ENCODE measurements at regions not wholly inside any gene's neighbourhood (a gene's known extent, or its start where the extent isn't known, plus 50 kb on each side); places are given as distances from the start of the nearest gene placed in this dataset.
"Not testable (repeated sequence)": the region's sequence is repeated elsewhere in the genome, so short reads cannot be mapped to it uniquely, and the experiment has no call there.

DNA sequence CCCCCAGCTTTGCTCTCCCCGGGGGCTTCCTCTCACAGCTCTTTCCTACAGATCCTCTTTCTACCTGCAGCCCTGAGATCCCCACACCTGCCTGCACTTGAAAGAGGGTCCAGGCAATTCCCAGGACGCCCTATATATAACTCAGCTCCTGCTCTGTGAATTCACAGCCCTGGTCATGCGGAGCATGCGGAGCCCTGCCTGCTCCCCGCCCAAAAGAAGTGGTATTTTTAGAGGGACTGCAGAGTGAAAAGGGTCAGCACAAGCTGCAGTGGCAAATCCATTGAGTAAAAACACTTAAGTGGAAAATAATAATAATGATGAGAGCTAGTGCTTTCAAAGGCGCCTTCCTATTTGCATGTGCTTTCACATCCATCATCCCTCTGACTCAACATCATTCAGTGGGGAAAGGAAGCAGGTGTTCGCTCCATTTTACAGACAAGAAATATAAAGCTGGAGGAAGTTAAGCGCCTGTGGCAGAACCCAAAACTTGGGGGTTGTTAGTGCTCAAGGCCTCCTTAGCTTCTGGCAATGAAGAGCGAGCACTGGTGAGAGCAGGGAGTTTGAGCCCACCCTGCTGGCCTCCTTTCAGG lies 76.3 kb upstream of the LIPC start:
- no peak for DNase-seq (ENCODE audit: low read depth in 4 of 4, low spot score in 2 of 4)

DNA sequence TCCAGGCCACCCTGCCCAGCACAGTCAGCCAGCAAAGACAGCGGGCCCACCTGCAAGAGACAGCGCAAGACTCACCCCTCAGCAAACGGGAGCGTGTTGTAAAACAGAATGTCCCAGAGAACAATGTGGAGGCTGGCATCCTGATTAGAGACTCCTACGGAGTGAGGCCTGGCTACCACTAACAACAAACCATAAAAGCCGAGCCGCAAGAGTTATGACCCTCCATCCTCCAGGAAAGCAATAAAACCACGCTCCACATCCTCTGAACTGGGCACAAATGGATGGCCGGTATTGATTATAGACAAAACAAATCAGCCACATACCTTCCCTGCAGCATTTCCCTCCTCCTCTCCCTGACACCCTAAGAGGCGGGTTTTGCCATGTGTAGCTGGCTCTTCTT lies 75.8 kb upstream of the LIPC start:
- no peak for DNase-seq (ENCODE audit: low read depth in 4 of 4, low spot score in 2 of 4)

DNA sequence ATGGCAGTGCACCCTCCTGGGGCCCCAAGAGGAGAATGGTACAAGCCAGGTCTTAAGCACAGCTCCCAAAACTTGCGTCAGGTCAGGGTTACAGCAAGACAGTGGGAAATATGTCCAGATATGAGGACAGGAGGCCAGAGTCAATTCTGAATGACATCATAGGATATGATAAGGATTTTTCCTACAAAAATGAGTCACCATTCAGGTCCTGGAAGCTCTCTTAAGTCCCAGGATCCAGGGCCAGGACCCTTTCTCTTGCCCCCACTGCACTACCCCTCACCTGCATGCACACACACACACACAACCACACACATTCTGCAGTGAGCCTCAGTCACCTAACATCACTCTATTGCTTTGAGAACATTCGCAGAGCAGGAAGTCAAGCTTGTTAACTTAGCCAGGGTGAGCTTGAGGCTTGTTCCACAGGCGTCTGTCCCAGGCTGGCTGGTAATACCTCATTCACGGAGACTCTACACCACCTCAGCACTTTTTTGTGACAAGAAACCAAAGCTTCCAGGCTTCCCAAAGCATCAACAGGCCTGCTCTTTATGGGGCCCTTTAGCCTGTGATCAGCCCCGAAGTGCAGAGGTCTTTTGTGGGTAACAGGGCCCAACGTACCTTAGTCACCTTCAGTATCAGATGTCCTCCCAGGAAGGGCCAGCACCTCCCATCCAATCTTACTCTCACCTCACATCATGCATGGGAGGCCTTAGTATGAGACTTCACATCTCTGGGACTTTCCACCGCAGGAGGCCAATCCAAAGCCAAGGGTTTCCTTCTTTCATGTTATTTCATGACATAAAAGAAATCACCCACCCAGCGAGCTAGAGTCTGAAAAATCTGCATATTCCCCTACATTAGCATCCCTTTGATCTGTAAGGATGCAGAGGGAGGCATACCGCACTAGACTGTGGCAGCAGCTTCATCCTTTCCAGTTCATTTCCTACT lies 74.0 kb upstream of the LIPC start:
- no peak for DNase-seq (ENCODE audit: low read depth in 4 of 4, low spot score in 2 of 4)

DNA sequence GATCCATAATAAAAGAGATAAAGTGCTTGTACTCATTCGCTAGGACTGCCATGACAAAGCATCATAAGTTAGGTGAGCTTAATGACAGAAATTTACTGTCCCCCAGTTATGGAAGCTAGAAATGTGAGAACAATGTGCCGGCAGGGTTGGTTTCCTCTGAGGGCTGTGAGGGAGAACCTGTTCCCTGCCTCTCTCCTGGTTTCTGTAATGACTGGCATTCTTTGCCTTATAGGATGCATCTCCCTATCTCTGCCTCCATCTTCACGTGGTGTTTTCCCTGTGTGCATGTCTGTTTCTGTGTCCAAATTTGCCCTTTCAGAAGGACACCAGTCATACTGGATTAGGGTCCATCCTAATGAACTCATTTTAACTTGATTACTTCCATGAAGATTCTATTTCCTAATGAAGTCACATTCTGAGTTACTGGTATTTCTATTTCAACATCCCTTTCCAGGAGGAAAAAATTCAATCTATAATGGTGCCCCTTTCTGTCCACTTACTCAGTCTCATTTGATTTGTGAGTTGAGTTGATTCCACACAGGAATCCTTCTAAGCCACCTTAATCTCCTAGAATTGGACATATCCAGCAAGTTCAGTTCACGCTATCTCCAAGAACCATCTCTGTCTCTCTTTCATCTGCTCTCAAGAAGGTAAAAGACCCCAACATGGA lies 71.2 kb upstream of the LIPC start:
- DNase-seq (ENCODE audit: low read depth in 4 of 4, low spot score in 2 of 4), result no peak

DNA sequence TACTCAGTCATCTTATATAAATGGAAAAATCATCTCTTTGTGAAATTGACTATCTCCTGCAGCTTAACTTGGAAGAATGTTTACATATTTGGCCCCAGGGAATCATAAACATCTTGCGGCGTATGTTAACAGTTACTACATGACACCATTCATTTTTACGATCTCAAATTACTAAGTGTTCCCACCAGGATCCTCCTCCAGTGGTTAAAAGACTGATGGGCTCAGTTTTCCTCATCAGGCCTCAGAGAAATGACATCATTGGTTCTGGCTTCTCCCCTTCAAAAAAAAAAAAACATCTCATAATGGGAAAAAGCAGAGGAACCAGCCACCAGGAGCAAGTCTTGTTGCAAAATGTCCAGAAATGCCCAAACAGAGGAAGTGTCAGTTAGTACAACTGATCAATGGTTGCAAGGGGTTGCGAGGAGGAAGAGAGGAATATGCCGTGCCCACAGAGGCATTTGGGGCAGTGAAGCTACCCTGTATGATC lies 70.5 kb upstream of the LIPC start:
- DNase-seq (ENCODE audit: low read depth in 4 of 4, low spot score in 2 of 4), result no peak

DNA sequence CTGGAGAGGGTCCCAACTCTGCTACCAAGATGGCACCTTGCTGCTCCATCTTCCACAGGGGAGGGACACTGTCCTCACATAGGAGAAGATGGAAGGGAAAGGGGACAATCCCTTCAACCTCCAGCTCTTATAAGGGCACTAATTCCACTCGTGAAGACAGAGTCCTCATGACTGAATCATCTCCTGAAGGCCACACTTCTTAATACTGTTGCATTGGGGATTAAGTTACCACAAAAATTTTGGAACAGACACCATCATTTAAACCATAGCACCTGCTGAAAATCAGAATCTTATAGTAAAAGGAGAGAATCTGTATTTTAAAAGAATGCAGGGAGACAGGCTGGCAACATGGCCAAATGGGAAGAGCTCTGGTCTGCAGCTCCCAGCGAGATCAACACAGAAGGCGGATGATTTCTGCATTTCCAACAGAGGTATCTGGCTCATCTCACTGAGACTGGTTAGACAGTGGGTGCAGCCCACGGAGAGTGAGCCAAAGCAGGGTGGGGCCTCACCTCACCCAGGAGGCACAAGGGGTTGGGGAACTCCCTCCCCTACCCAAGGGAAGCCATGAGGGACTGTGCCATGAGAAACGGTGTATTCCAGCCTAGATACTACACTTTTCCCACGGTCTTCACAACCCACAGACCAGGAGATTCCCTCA lies 69.4 kb upstream of the LIPC start:
- no peak for DNase-seq (ENCODE audit: low read depth in 4 of 4, low spot score in 2 of 4)

DNA sequence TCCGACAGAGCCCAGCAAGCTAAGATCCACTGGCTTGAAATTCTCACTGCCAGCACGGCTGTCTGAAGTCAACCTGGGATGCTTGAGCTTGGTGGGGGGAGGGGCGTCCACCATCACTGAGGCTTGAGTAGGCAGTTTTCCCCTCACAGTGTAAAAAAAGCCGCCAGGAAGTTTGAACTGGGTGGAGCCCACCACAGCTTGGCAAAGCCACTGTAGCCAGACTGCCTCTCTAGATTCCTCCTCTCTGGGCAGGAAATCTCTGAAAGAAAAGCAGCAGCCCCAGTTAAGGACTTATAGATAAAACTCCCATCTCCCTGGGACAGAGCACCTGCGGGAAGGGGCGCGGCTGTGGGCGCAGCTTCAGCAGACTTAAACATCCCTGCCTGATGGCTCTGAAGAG lies 68.7 kb upstream of the LIPC start:
- DNase-seq (ENCODE audit: low read depth in 4 of 4, low spot score in 2 of 4), result not testable (repeated sequence)

DNA sequence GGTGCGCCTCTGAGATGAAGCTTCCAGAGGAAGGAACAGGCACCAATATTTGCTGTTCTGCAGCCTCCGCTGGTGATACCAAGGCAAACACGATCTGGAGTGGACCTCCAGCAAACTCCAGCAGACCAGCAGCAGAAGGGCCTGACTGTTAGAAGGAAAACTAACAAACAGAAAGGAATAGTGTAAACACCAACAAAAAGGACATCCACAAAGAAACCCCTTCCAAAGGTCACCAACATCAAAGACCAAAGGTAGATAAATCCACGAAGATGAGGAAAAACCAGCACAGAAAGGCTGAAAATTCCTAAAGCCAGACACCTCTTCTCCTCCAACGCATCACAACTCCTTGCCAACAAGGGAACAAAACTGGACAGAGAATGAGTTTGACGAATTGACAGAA lies 68.1 kb upstream of the LIPC start:
- not testable (repeated sequence) for DNase-seq (ENCODE audit: low read depth in 4 of 4, low spot score in 2 of 4)

DNA sequence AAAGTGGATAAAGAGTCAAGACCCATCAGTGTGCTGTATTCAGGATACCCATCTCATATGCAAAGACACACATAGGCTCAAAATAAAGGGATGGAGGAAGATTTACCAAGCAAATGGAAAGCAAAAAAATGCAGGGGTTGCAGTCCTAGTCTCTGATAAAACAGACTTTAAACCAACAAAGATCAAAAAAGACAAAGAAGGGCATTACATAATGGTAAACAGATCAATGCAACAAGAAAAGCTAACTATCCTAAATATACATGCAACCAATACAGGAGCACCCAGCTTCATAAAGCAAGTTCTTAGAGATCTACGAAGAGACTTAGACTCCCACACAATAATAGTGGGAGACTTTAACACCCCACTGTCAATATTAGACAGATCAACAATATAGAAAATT lies 66.7 kb upstream of the LIPC start:
- not testable (repeated sequence) for DNase-seq (ENCODE audit: low read depth in 4 of 4, low spot score in 2 of 4)

DNA sequence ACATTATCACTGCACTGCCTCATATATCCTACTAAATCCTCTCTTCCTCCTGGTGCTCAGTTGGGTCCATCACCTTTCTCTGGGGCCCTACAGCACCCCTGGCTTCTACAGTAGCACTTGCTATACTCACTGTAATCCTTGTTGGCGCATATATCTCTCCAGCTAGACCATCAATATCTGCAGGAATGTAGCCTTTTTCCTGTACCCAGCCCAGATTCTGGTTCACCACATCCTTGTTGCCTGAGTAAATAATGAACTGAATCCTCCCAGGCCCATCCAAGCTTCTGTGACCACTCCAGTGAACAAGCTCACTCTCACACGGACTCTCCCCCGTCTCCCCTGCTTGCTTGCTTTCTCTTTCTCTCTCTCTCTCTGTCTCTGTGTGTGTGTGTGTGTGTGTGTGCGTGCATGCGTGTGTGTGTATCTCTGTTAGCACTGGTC lies 62.5 kb upstream of the LIPC start:
- peak in 2 of 4 donors; percentile 51 to 73 for DNase-seq (ENCODE audit: low read depth in 4 of 4, low spot score in 2 of 4)

DNA sequence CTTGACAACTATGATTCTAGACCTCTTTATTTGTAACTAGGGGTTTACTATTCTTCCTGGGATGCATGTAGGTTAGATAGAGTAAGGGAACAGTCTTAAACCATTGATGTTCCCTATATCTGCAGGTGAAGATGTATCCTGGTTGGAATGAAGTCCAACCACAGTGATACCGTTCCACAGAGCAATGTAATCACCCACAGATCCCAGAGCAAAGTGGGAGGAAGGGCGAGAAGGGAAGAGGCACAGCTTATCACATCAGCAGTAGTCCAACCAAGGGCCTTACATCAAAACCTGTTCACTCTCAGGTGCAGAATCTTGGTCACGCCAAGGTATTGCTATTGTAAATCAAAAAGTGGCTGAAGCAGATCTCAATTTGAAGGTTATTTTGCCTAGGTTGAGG lies 61.8 kb upstream of the LIPC start:
- DNase-seq (ENCODE audit: low read depth in 4 of 4, low spot score in 2 of 4), result no peak

DNA sequence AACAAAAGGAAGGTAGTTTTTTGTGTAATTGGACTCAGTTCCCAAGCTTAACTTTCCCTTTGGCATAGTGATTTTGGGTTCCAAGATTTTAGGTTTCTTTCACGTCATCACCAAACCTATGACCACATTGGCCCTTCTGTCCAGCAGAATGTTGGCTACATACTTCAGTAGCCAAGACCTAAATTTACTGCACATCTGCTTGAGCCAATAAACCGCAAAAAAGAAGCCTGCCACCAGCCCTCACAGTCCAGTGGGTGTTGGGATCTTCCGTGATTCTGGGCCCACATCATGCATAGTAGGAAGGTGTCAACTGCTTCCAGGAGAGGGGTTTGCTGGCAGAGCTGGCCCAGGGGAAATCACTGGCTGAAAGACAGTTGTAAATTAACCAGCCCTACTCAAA lies 57.6 kb upstream of the LIPC start:
- no peak for DNase-seq (ENCODE audit: low read depth in 4 of 4, low spot score in 2 of 4)

DNA sequence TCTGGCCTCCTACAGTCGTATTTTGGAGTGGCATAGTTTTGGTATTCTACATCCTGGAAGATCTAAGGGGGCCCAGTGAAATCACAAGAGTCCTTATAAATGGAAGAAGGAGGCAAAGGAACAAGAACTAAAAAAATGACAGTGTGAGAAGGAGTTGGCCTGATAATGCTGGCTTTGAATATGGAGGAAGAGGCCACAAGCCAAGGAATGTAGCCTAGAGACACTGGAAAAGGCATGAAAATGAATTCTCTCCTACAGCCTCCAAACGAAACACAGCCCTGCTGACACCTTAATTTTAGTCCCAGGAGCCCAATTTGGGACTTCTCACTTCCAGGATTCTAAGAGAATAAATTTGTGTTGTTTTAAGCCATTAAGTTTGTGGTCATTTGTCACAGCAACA lies 54.6 kb upstream of the LIPC start:
- no peak for DNase-seq (ENCODE audit: low read depth in 4 of 4, low spot score in 2 of 4)

DNA sequence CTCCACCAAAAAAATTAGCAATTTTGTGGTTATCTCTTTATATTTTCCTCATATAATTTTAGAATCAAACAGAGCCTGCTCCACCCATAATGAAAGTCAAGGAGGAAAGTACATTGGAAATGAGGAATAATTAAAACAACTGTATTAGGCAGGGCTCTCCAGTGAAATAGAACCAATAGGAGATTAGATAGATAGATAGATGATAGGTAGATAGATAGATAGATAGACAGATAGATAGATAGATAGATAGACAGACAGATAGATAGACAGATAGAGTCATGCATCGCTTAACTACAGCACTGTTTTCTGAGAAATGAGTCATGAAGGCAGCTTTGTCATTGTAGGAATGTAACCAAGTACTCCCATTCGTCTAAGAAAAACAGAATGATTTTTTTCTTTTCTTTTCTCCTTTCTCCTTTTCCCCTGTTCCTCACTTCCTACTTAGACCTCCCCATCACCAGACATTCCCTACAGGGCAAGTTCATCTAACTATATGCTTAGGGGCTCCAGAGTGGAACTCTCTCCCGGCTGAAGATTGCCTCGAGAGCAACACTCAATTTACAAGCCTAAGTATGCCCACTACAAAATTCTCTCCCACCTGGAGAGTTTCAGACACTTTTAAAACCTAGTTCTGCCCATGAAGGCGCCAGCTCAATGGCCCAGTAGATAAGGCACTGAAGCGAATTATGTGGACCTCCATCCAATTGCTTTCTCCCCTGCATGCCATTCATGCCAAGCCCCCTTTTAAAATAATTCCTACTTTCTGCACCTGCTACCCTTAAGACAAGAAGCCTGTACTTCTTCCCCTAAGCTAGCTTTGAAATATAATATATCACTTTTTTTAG lies 53.3 kb upstream of the LIPC start:
- DNase-seq (ENCODE audit: low read depth in 4 of 4, low spot score in 2 of 4), result no peak

DNA sequence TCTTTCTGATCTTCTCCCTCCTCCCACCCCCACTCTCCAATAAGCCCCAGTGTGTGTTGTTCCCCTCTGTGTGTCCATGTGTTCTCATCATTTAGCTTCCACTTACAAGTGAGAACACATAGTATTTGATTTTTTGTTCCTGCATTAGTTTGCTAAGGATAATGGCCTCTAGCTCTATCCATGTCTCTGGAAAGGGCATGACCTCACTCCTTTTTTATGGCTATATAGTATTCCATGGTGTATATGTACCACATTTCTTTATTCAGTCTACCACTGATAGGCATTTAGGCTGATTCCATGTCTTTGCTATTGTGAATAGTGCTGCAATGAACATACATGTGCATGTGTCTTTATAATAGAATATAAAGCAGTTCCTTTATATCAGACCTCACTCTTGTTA lies 52.3 kb upstream of the LIPC start:
- DNase-seq (ENCODE audit: low read depth in 4 of 4, low spot score in 2 of 4), result not testable (repeated sequence)

DNA sequence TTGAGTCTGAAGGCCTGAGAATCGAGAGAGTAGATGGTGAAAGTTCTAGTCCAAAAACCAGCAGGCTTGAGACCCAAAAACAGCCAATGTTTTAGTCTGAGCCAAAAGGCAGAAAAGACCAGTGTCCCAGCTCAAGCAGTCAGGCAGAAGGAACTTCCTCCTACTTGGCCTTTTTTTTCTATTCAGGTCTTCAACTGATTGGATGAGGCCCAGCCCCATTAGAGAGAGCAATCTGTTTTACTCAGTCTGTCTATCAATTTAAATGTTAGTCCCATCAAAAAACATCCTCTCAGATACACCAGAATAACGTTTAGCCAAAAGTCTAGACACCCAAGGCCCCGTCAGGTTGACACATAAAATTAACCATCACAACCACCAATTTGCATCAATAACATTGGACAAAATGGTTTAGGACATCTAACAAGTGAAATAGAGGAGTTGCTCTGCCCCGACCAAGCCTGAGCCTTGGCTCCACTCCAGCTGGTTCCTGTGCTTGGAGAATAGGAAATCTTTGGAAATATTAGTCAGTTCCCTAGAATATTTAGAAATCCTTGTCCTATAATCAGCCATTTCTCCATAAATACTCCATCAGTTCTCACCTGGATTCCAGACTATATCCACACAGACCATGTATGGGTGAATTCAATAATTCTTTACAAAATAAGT lies 51.4 kb upstream of the LIPC start:
- no peak for DNase-seq (ENCODE audit: low read depth in 4 of 4, low spot score in 2 of 4)

DNA sequence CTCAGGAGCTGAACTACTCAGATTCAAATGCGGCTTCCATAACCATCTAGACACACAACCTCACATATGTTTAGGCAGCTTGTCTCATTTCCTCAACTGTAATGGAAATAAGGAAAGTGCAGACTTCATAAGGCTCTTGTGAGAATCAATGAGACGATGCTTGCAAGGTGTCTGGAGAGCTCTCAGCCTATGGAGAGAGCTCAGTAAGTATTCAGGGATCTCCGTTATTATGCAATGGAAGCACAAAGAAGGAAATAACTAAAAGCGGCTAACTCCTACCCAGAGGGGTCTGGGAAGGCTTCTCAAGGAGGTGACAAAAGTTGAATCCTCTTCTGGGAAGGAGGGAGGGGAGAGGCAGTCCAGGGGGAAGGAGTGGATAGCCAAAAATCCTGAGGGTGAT lies 50.1 kb upstream of the LIPC start:
- DNase-seq (ENCODE audit: low read depth in 4 of 4, low spot score in 2 of 4), result no peak

Data from left renal cortex interstitium (tissue), 4 donors.